HepG2 (cell line): ENCODE measurements at regions not wholly inside any gene's neighbourhood (a gene's known extent, or its start where the extent isn't known, plus 50 kb on each side); places are given as distances from the start of the nearest gene placed in this dataset.
A peak's percentile ranks its signal among the peaks of the same experiment; 100 is the strongest.

Experiments used
- DPF2 ChIP-seq: sonication (generic); formaldehyde crosslinking; IDR thresholded peaks from 2 replicates; pipeline ENCODE4 v1.4.0; 2020; ENCODE audit warnings: mild to moderate bottlenecking, low read depth, missing genetic modification reagents, borderline replicate concordance
- FOSL1 ChIP-seq: sonication (generic); formaldehyde crosslinking; IDR thresholded peaks from 2 replicates; pipeline ENCODE4 v1.9.0; 2021; ENCODE audit warnings: missing genetic modification reagents, borderline replicate concordance
- FOXP4 ChIP-seq: sonication (generic); formaldehyde crosslinking; IDR thresholded peaks from 2 replicates; pipeline ENCODE4 v1.4.0; 2020; ENCODE audit warnings: missing genetic modification reagents
- MED1 ChIP-seq: sonication (generic); formaldehyde crosslinking; IDR thresholded peaks from 2 replicates; pipeline ENCODE4 v1.4.0; 2020; ENCODE audit warnings: missing genetic modification reagents
- MTF1 ChIP-seq: sonication (generic); formaldehyde crosslinking; IDR thresholded peaks from 2 replicates; pipeline ENCODE4 v1.5.0; 2020; ENCODE audit warnings: missing genetic modification reagents
- NFAT5 ChIP-seq: sonication (generic); formaldehyde crosslinking; IDR thresholded peaks from 2 replicates; pipeline ENCODE4 v1.4.0; 2020; ENCODE audit warnings: missing genetic modification reagents
- PAXIP1 ChIP-seq: sonication (generic); formaldehyde crosslinking; conservative IDR thresholded peaks from 2 replicates; pipeline ENCODE4 v1.4.0; 2020; ENCODE audit warnings: mild to moderate bottlenecking, missing genetic modification reagents, moderate library complexity
- PITX1 ChIP-seq: sonication (generic); formaldehyde crosslinking; IDR thresholded peaks from 2 replicates; pipeline ENCODE4 v1.5.1; 2020; ENCODE audit warnings: mild to moderate bottlenecking, missing genetic modification reagents
- SRSF1 ChIP-seq: fragments of 200-400 bp; formaldehyde crosslinking; optimal IDR thresholded peaks from 2 replicates; pipeline ENCODE3; 2017; ENCODE audit warnings: mild to moderate bottlenecking, low read depth, low read length, moderate library complexity
- TFAP4 ChIP-seq: sonication (generic); IDR thresholded peaks from 2 replicates; pipeline ENCODE4 v1.6.1; 2016; ENCODE audit warnings: low read depth, borderline replicate concordance
- U2AF1 ChIP-seq: fragments of 200-400 bp; formaldehyde crosslinking; optimal IDR thresholded peaks from 2 replicates; pipeline ENCODE3; 2017; ENCODE audit warnings: mild to moderate bottlenecking, low read depth, low read length
- YEATS4 ChIP-seq: sonication (generic); formaldehyde crosslinking; IDR thresholded peaks from 2 replicates; pipeline ENCODE4 v1.4.0; 2020; ENCODE audit warnings: missing genetic modification reagents, borderline replicate concordance
- ZNF484 ChIP-seq: sonication (generic); formaldehyde crosslinking; IDR thresholded peaks from 2 replicates; pipeline ENCODE4 v1.5.1; 2020; ENCODE audit warnings: mild to moderate bottlenecking, low read depth, missing genetic modification reagents, borderline replicate concordance
- ZNF782 ChIP-seq: sonication (generic); formaldehyde crosslinking; IDR thresholded peaks from 2 replicates; pipeline ENCODE4 v1.4.0; 2020; ENCODE audit warnings: missing genetic modification reagents, mild to moderate bottlenecking, borderline replicate concordance
- ZNF83 ChIP-seq: sonication (generic); formaldehyde crosslinking; IDR thresholded peaks from 2 replicates; pipeline ENCODE4 v1.4.0; 2020; ENCODE audit warnings: missing genetic modification reagents, mild to moderate bottlenecking, borderline replicate concordance
- ZNF878 ChIP-seq: sonication (generic); formaldehyde crosslinking; IDR thresholded peaks from 2 replicates; pipeline ENCODE4 v1.8.1; 2023; ENCODE audit warnings: mild to moderate bottlenecking, missing genetic modification reagents, moderate library complexity
- ZNF879 ChIP-seq: sonication (generic); formaldehyde crosslinking; IDR thresholded peaks from 2 replicates; pipeline ENCODE4 v1.8.1; 2023; ENCODE audit warnings: missing genetic modification reagents

GRCh38 chr11:95364324-95365295 lies 133.6 kb upstream of the SESN3 start (continued):
- 0 out of 2 replicates have a peak, but pooled peaks have one; percentile 21 for TF ChIP-seq FOXP4 (CRISPR knock-in tag)
- peak; percentile 57; the same call in 1 of the 2 replicates for TF ChIP-seq DPF2 (CRISPR knock-in tag)
- TF ChIP-seq ZNF484 (CRISPR knock-in tag), result no peak
- no peak for TF ChIP-seq SRSF1
- TF ChIP-seq ZNF782 (CRISPR knock-in tag), result no peak
- TF ChIP-seq PAXIP1 (CRISPR knock-in tag), result peak; percentile 85
- 0 out of 2 replicates have a peak, but pooled peaks have one; percentile 42 for TF ChIP-seq YEATS4 (CRISPR knock-in tag)
- TF ChIP-seq FOSL1 (CRISPR knock-in tag), result peak; percentile 96
- no peak for TF ChIP-seq U2AF1
- TF ChIP-seq TFAP4, result no peak
- peak; percentile 36; the same call in 1 of the 2 replicates for TF ChIP-seq MED1 (CRISPR knock-in tag)
- no peak for TF ChIP-seq MTF1 (CRISPR knock-in tag)
- TF ChIP-seq NFAT5 (CRISPR knock-in tag), result no peak
- TF ChIP-seq PITX1 (CRISPR knock-in tag), result no peak
- no peak for TF ChIP-seq ZNF878 (CRISPR knock-in tag)
- TF ChIP-seq ZNF83 (CRISPR knock-in tag), result no peak
- no peak for TF ChIP-seq ZNF879 (CRISPR knock-in tag)
